Liver (tissue), 8 donors: ENCODE measurements at regions not wholly inside any gene's neighbourhood (a gene's known extent, or its start where the extent isn't known, plus 50 kb on each side); places are given as distances from the start of the nearest gene placed in this dataset.
"Not testable (repeated sequence)": the region's sequence is repeated elsewhere in the genome, so short reads cannot be mapped to it uniquely, and the experiment has no call there.

Experiments
- DNase-seq: peaks from one replicate; pipeline ENCODE4 v3.0.0-alpha.2; 2017; ENCODE audit warnings: low spot score
- H3K27ac ChIP-seq, 2 donors: one replicate each; pipeline ENCODE4 v1.7.0; 2013; ENCODE audit warnings: inconsistent platforms in 2 of 2, low read length in 2 of 2, control low read depth in 1 of 2, low read depth in 1 of 2, mild to moderate bottlenecking in 1 of 2
- H3K27me3 ChIP-seq, 4 donors: one replicate each; pipeline versions ENCODE4 v1.6.1 to v1.7.0; 2013; ENCODE audit warnings: low read length in 3 of 4, inconsistent platforms in 1 of 4, mild to moderate bottlenecking in 1 of 4, moderate library complexity in 1 of 4; ENCODE audit not compliant: control insufficient read depth in 4 of 4, insufficient read depth in 4 of 4
- H3K36me3 ChIP-seq, 4 donors: one replicate each; pipeline versions ENCODE4 v1.6.1 to v1.7.0; 2013; ENCODE audit warnings: low read length in 3 of 4, mild to moderate bottlenecking in 3 of 4, low read depth in 1 of 4, moderate library complexity in 1 of 4; ENCODE audit not compliant: control insufficient read depth in 4 of 4, insufficient read depth in 3 of 4
- H3K4me1 ChIP-seq, 4 donors: one replicate each; pipeline versions ENCODE4 v1.6.1 to v1.7.0; 2013; ENCODE audit warnings: low read length in 3 of 4, mild to moderate bottlenecking in 3 of 4, moderate library complexity in 1 of 4; ENCODE audit not compliant: control insufficient read depth in 4 of 4, insufficient read depth in 4 of 4
- H3K4me3 ChIP-seq, 3 donors: one replicate each; pipeline versions ENCODE4 v1.6.1 to v1.7.0; 2013; ENCODE audit warnings: low read length in 3 of 3, control low read depth in 1 of 3, low read depth in 1 of 3, mild to moderate bottlenecking in 1 of 3
- H3K9ac ChIP-seq, 2 donors: one replicate each; pipeline ENCODE4 v1.7.0; 2013; ENCODE audit warnings: low read length in 2 of 2, mild to moderate bottlenecking in 2 of 2, moderate library complexity in 2 of 2, control low read depth in 1 of 2, low read depth in 1 of 2
- H3K9me3 ChIP-seq, 4 donors: one replicate each; pipeline versions ENCODE4 v1.6.1 to v1.7.0; 2013; ENCODE audit warnings: low read length in 3 of 4; ENCODE audit not compliant: control insufficient read depth in 4 of 4
- EGR1 ChIP-seq, 2 donors: IDR thresholded peaks; 2 replicates each; pipeline ENCODE4 v1.6.1; 2016 to 2018; ENCODE audit warnings: antibody characterized with exemption in 2 of 2, low read depth in 2 of 2
- FOXA1 ChIP-seq: IDR thresholded peaks from 2 replicates; pipeline ENCODE4 v1.6.1; 2016; ENCODE audit warnings: antibody characterized with exemption
- FOXA2 ChIP-seq: IDR thresholded peaks from 2 replicates; pipeline ENCODE4 v1.6.1; 2016; ENCODE audit warnings: antibody characterized with exemption
- GABPA ChIP-seq, 2 donors: IDR thresholded peaks in 1 of 2; conservative IDR thresholded peaks in 1 of 2; 2 replicates each; pipeline ENCODE4 v1.6.1; 2016; ENCODE audit warnings: antibody characterized with exemption in 2 of 2, mild to moderate bottlenecking in 1 of 2, moderate library complexity in 1 of 2
- HNF4A ChIP-seq, 2 donors: conservative IDR thresholded peaks; 2 replicates each; pipeline ENCODE4 v1.6.1; 2016; ENCODE audit warnings: antibody characterized with exemption in 2 of 2, mild to moderate bottlenecking in 2 of 2
- HNF4G ChIP-seq: IDR thresholded peaks from 2 replicates; pipeline ENCODE4 v1.6.1; 2016; ENCODE audit warnings: antibody characterized with exemption
- JUND ChIP-seq, 2 donors: IDR thresholded peaks; 2 replicates each; pipeline ENCODE4 v1.6.1; 2016; ENCODE audit warnings: antibody characterized with exemption in 2 of 2
- RAD21 ChIP-seq, 2 donors: IDR thresholded peaks; 2 replicates each; pipeline ENCODE4 v1.6.1; 2016; ENCODE audit warnings: antibody characterized with exemption in 2 of 2, mild to moderate bottlenecking in 2 of 2
- RXRA ChIP-seq, 2 donors: IDR thresholded peaks; 2 replicates each; pipeline ENCODE4 v1.6.1; 2017 to 2018; ENCODE audit warnings: antibody characterized with exemption in 2 of 2, mild to moderate bottlenecking in 1 of 2
- SP1 ChIP-seq: IDR thresholded peaks from 2 replicates; pipeline ENCODE4 v1.6.1; 2018; ENCODE audit warnings: antibody characterized with exemption, mild to moderate bottlenecking
- WGBS: extraction: QIAGEN DNeasy Blood & Tissue Kit; methylation state at CpG from one replicate; pipeline ENCODE4 v1.1.7; 2013; 5-methylcytosine and 5-hydroxymethylcytosine counted together
- TF ChIP-seq, protein P1 (sequence below): IDR thresholded peaks from 2 replicates; pipeline ENCODE4 v1.6.1; 2016; ENCODE audit warnings: antibody characterized with exemption
- TF ChIP-seq, protein P2 (sequence below): IDR thresholded peaks from 2 replicates; pipeline ENCODE4 v1.6.1; 2016; ENCODE audit warnings: antibody characterized with exemption
- TF ChIP-seq, protein P3 (sequence below): IDR thresholded peaks from 2 replicates; pipeline ENCODE4 v1.6.1; 2016; ENCODE audit warnings: antibody characterized with exemption, mild to moderate bottlenecking
- TF ChIP-seq, protein P4 (sequence below): IDR thresholded peaks from 2 replicates; pipeline ENCODE4 v1.6.1; 2016; ENCODE audit warnings: antibody characterized with exemption
- TF ChIP-seq, protein P5 (sequence below): fragments of 150-350 bp; IDR thresholded peaks from 2 replicates; pipeline ENCODE4 v1.5.1; 2017; ENCODE audit warnings: improper control_type of control experiment, low read depth, low read length; ENCODE audit not compliant: missing input control
- donor health status: healthy.
- donor health status: healthy.
- donor health status: healthy.
- donor health status: healthy.
- donor health status: healthy.

DNA sequence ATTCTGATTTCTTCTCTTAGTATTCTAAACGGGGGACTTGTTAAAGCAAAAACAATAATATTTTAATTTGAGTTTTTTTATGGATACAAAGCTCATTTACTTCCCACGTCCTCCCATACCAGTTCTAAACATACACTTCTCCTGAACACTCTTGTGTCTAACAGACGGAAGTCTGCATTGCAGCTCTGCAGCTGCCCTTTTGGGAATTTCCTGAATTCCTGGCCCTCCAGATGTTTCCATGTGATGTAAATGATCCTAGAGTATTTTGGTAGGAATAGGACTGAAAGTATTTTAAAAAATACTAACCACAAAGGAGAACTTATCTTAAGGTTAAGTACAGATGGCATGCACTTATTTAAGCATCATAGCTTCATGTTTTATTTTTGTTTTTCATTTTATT, 886.7 kb downstream of the TBC1D32 start:
- Histone ChIP-seq H3K36me3 (no peaks in the 10 kb centered on the region), H3K4me1 (no peaks in the 10 kb centered on the region), H3K9me3 (no peaks in the 10 kb centered on the region), H3K27ac (no peak overlapping the region), H3K27me3 (peaks cover 0 to 4% (median 0%) of the 10 kb centered on the region in 4 donors), H3K9ac (no peak overlapping the region), H3K4me3 (no peak overlapping the region)
- DNase-seq = no peak
- 43% methylated on average over 3 of the region's 3 CpGs for WGBS
- no peak for TF ChIP-seq FOXA2
- TF ChIP-seq EGR1 (IDR thresholded peaks at IDR 0.05; ENCODE audit: low read depth in 2 of 2) = no peak
- TF ChIP-seq, protein P1, sequence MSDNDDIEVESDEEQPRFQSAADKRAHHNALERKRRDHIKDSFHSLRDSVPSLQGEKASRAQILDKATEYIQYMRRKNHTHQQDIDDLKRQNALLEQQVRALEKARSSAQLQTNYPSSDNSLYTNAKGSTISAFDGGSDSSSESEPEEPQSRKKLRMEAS = no peak
- TF ChIP-seq FOXA1 = no peak
- TF ChIP-seq, protein P2, sequence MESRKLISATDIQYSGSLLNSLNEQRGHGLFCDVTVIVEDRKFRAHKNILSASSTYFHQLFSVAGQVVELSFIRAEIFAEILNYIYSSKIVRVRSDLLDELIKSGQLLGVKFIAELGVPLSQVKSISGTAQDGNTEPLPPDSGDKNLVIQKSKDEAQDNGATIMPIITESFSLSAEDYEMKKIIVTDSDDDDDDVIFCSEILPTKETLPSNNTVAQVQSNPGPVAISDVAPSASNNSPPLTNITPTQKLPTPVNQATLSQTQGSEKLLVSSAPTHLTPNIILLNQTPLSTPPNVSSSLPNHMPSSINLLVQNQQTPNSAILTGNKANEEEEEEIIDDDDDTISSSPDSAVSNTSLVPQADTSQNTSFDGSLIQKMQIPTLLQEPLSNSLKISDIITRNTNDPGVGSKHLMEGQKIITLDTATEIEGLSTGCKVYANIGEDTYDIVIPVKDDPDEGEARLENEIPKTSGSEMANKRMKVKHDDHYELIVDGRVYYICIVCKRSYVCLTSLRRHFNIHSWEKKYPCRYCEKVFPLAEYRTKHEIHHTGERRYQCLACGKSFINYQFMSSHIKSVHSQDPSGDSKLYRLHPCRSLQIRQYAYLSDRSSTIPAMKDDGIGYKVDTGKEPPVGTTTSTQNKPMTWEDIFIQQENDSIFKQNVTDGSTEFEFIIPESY = no peak
- TF ChIP-seq, protein P3, sequence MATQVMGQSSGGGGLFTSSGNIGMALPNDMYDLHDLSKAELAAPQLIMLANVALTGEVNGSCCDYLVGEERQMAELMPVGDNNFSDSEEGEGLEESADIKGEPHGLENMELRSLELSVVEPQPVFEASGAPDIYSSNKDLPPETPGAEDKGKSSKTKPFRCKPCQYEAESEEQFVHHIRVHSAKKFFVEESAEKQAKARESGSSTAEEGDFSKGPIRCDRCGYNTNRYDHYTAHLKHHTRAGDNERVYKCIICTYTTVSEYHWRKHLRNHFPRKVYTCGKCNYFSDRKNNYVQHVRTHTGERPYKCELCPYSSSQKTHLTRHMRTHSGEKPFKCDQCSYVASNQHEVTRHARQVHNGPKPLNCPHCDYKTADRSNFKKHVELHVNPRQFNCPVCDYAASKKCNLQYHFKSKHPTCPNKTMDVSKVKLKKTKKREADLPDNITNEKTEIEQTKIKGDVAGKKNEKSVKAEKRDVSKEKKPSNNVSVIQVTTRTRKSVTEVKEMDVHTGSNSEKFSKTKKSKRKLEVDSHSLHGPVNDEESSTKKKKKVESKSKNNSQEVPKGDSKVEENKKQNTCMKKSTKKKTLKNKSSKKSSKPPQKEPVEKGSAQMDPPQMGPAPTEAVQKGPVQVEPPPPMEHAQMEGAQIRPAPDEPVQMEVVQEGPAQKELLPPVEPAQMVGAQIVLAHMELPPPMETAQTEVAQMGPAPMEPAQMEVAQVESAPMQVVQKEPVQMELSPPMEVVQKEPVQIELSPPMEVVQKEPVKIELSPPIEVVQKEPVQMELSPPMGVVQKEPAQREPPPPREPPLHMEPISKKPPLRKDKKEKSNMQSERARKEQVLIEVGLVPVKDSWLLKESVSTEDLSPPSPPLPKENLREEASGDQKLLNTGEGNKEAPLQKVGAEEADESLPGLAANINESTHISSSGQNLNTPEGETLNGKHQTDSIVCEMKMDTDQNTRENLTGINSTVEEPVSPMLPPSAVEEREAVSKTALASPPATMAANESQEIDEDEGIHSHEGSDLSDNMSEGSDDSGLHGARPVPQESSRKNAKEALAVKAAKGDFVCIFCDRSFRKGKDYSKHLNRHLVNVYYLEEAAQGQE = no peak
- TF ChIP-seq RXRA (IDR thresholded peaks at IDR 0.05) = no peak
- no peak for TF ChIP-seq JUND (IDR thresholded peaks at IDR 0.05)
- no peak for TF ChIP-seq HNF4A (conservative IDR thresholded peaks at IDR 0.05)
- no peak for TF ChIP-seq HNF4G
- no peak for TF ChIP-seq GABPA (IDR thresholded peaks at IDR 0.05 in 1 of 2, conservative IDR thresholded peaks at IDR 0.05 in 1 of 2)
- no peak for TF ChIP-seq SP1
- TF ChIP-seq, protein P4, sequence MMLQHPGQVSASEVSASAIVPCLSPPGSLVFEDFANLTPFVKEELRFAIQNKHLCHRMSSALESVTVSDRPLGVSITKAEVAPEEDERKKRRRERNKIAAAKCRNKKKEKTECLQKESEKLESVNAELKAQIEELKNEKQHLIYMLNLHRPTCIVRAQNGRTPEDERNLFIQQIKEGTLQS = no peak
- TF ChIP-seq RAD21 (IDR thresholded peaks at IDR 0.05) = no peak
- TF ChIP-seq, protein P5, sequence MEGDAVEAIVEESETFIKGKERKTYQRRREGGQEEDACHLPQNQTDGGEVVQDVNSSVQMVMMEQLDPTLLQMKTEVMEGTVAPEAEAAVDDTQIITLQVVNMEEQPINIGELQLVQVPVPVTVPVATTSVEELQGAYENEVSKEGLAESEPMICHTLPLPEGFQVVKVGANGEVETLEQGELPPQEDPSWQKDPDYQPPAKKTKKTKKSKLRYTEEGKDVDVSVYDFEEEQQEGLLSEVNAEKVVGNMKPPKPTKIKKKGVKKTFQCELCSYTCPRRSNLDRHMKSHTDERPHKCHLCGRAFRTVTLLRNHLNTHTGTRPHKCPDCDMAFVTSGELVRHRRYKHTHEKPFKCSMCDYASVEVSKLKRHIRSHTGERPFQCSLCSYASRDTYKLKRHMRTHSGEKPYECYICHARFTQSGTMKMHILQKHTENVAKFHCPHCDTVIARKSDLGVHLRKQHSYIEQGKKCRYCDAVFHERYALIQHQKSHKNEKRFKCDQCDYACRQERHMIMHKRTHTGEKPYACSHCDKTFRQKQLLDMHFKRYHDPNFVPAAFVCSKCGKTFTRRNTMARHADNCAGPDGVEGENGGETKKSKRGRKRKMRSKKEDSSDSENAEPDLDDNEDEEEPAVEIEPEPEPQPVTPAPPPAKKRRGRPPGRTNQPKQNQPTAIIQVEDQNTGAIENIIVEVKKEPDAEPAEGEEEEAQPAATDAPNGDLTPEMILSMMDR = no peak

DNA sequence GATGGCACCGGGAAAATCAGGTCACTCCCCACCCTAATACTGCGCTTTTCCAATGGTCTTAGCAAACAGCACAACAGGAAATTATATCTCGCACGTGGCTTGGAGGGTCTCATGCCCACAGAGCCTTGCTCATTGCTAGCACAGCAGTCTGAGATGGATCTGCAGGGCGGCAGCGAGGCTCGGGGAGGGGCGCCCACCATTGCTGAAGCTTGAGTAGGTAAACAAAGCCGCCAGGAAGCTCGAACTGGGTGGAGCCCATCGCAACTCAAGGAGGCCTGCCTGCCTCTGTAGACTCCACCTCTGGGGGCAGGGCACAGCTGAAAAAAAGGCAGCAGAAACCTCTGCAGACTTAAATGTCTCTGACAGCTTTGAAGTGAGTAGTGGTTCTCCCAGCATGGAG, 901.4 kb downstream of the TBC1D32 start:
- not testable (repeated sequence) for H3K27me3 ChIP-seq, DNase-seq
- WGBS = 79% methylated on average over 11 of the region's 11 CpGs

More for the DNA sequence above, 901.4 kb downstream of the TBC1D32 start:
- H3K4me1 ChIP-seq, H3K4me3 ChIP-seq, H3K27ac ChIP-seq, H3K9ac ChIP-seq, H3K36me3 ChIP-seq, H3K9me3 ChIP-seq: not testable (repeated sequence)
